Common myeloid progenitor, CD34-positive (primary cell): ENCODE measurements at regions not wholly inside any gene's neighbourhood (a gene's known extent, or its start where the extent isn't known, plus 50 kb on each side); places are given as distances from the start of the nearest gene placed in this dataset.

ENCODE experiments used
- CTCF ChIA-PET: fragments of 350-600 bp; sonication (Branson Sonifier 250); formaldehyde crosslinking; loops from one replicate; lab custom pipeline; 2021; ENCODE audit warnings: antibody characterized with exemption; lab: Charles Lee
- POLR2A ChIA-PET: fragments of 350-600 bp; sonication (Branson Sonifier 250); formaldehyde crosslinking; loops from one replicate; lab custom pipeline; 2021; ENCODE audit warnings: antibody characterized with exemption; lab: Charles Lee
- DNase-seq, 3 donors: peaks; one replicate each; pipeline versions ENCODE4 v3.0.0 to v3.0.0-alpha.2; 2013
- H3K27ac ChIP-seq, 2 experiments: 1 replicate in 1 of 2; 2 replicates in 1 of 2; pipeline ENCODE4 v1.7.0; 2013; ENCODE audit warnings: inconsistent platforms in 2 of 2, low read length in 2 of 2, mild to moderate bottlenecking in 2 of 2, low read depth in 1 of 2, moderate library complexity in 1 of 2; ENCODE audit not compliant: severe bottlenecking in 2 of 2, insufficient read depth in 1 of 2, poor library complexity in 1 of 2
- H3K27me3 ChIP-seq, 5 experiments: replicated peaks in 2 of 5; 1 replicate in 3 of 5; 2 replicates in 2 of 5; pipeline versions ENCODE4 v1.6.1 to v1.7.0; 2013; ENCODE audit warnings: low read length in 4 of 5, mild to moderate bottlenecking in 2 of 5, moderate library complexity in 2 of 5, inconsistent platforms in 1 of 5; ENCODE audit not compliant: insufficient read depth in 5 of 5, control insufficient read depth in 4 of 5
- H3K36me3 ChIP-seq, 4 experiments: 1 replicate in 2 of 4; 2 replicates in 2 of 4; pipeline versions ENCODE4 v1.6.1 to v1.7.0; 2013; ENCODE audit warnings: low read length in 3 of 4, control low read depth in 1 of 4, mild to moderate bottlenecking in 1 of 4; ENCODE audit not compliant: control insufficient read depth in 4 of 4, insufficient read depth in 4 of 4
- H3K4me1 ChIP-seq, 4 experiments: 1 replicate in 3 of 4; 2 replicates in 1 of 4; pipeline versions ENCODE4 v1.6.1 to v1.7.1; 2013; ENCODE audit warnings: low read length in 3 of 4, mild to moderate bottlenecking in 3 of 4, control low read depth in 1 of 4, inconsistent platforms in 1 of 4, moderate library complexity in 1 of 4; ENCODE audit not compliant: control insufficient read depth in 4 of 4, insufficient read depth in 4 of 4; ENCODE audit errors: control extremely low read depth in 1 of 4
- H3K4me3 ChIP-seq, 7 experiments: 1 replicate in 4 of 7; 2 replicates in 3 of 7; pipeline versions ENCODE4 v1.5.1 to v1.7.0; 2013; ENCODE audit warnings: mild to moderate bottlenecking in 7 of 7, low read length in 6 of 7, moderate library complexity in 6 of 7, inconsistent platforms in 2 of 7, low read depth in 2 of 7, control low read depth in 1 of 7; ENCODE audit not compliant: insufficient read depth in 4 of 7, control insufficient read depth in 1 of 7; ENCODE audit errors: extremely low read depth in 1 of 7
- H3K9me3 ChIP-seq, 5 experiments: 1 replicate in 4 of 5; 2 replicates in 1 of 5; pipeline versions ENCODE4 v1.6.1 to v1.7.1; 2013; ENCODE audit warnings: low read length in 4 of 5, mild to moderate bottlenecking in 2 of 5, inconsistent platforms in 1 of 5, low read depth in 1 of 5, moderate library complexity in 1 of 5; ENCODE audit not compliant: control insufficient read depth in 4 of 5, insufficient read depth in 2 of 5; ENCODE audit errors: control extremely low read depth in 1 of 5
- WGBS: methylation state at CpG from one replicate; pipeline ENCODE4 v1.1.5; 2013; ENCODE audit not compliant: insufficient coverage; 5-methylcytosine and 5-hydroxymethylcytosine counted together

DNA sequence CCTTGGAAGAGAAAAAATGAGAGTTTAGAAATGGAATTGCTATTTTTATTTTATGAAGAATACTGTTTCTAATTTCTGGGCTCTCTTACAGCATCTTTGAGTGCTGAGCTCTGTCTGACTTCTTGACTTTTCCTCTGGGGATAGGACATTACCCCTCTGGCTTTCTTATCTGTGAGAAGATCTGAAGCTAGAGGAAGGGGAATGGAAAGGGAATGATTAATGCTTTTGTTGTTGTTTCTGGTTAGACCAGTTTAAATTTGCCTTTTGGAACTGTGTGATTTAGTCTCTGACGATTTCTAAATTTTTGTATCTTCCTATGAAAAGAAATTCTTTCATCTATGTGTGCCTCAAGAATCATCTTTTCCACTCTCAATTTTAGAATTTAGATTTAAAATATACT, 811.4 kb downstream of the REEP3 start:
- no peaks in the 10 kb centered on the region for H3K4me1 ChIP-seq
- no CpG with 5 or more reads among the region's 1 CpG for WGBS
- ChIA-PET POLR2A (no interaction called here), CTCF (no interaction called here)
- no peak overlapping the region for H3K4me3 ChIP-seq
- no peak for DNase-seq
- no peaks in the 10 kb centered on the region for H3K27me3 ChIP-seq
- no peaks in the 10 kb centered on the region for H3K9me3 ChIP-seq
- H3K27ac ChIP-seq: no peak overlapping the region
- H3K36me3 ChIP-seq: no peaks in the 10 kb centered on the region

DNA sequence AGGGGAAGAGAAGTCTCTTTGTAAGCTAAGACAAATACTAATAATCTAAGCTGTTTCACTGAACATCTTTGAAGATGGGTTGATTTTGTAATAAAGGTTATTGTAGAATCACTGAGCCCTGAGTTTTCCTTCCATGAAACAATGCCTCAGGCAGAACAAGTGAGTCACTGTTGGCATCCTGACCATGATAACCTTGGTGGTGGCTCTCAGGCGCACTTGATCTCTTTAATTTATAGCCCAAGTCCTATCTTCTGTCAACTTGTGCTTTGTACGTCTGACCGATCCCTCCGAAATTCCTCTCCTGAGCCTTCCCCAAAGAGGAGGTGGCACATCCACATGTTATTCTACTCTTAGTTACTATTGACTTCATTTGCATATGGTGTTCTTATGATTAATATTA, 812.9 kb downstream of the REEP3 start:
- Histone ChIP-seq H3K27me3 (no peaks in the 10 kb centered on the region), H3K27ac (no peak overlapping the region), H3K4me3 (no peak overlapping the region), H3K9me3 (no peaks in the 10 kb centered on the region), H3K36me3 (no peaks in the 10 kb centered on the region), H3K4me1 (no peaks in the 10 kb centered on the region)
- 100% methylated on average over 1 of the region's 4 CpGs for WGBS
- ChIA-PET POLR2A (no interaction called here), CTCF (no interaction called here)
- DNase-seq: no peak

DNA sequence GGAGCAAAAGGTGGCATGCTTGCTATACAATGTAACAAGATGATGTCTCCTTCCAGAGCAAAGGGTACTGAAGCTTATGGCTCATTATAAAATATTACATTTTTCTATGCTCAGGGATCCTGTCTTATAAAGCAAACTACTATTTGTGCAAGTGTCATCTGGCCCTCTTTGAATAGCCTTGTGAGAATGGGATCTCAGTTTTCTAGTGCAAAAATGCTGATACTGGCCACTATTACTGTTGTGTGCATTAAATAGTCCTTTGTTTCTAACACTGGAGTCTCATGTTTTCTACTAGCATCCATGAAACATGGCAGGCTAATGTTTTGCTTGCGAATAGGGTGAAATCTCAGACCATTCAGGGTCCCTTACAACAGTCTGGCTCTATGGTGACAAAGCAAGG, 823.0 kb downstream of the REEP3 start:
- H3K27ac ChIP-seq: no peak overlapping the region
- H3K27me3 ChIP-seq: peaks cover 0 to 2% (median 0%) of the 10 kb centered on the region in 5 experiments
- DNase-seq: no peak
- CTCF ChIA-PET: no interaction called here
- POLR2A ChIA-PET: no interaction called here
- no peak overlapping the region for H3K4me3 ChIP-seq
- no peaks in the 10 kb centered on the region for H3K4me1 ChIP-seq
- WGBS: no CpG with 5 or more reads among the region's 1 CpG
- H3K9me3 ChIP-seq: no peaks in the 10 kb centered on the region
- H3K36me3 ChIP-seq: no peaks in the 10 kb centered on the region

DNA sequence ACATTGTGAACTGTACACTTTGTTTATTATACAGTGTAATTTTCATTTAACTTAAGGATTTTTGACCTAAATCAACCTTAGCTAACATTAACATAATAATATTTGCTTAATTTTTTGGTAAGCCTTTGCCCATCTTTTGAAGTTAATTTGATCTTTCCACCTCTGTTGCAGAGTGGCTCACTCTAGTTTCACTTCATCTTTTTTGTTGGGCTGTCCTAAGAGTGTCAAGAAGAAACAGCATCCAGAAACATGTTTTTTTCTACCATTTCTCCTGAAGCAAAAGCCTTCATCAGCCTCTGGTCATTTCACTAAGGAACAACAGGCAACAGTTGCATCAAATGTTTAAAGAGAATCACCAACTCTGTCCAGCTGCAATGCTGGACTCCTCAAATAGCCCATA, 824.7 kb downstream of the REEP3 start:
- no peaks in the 10 kb centered on the region for H3K4me1 ChIP-seq
- no peak overlapping the region for H3K4me3 ChIP-seq
- H3K27ac ChIP-seq: no peak overlapping the region
- no peaks in the 10 kb centered on the region for H3K36me3 ChIP-seq
- POLR2A ChIA-PET: no interaction called here
- no peak for DNase-seq
- CTCF ChIA-PET: no interaction called here
- H3K27me3 ChIP-seq: peaks cover 0 to 2% (median 0%) of the 10 kb centered on the region in 5 experiments
- no peaks in the 10 kb centered on the region for H3K9me3 ChIP-seq

DNA sequence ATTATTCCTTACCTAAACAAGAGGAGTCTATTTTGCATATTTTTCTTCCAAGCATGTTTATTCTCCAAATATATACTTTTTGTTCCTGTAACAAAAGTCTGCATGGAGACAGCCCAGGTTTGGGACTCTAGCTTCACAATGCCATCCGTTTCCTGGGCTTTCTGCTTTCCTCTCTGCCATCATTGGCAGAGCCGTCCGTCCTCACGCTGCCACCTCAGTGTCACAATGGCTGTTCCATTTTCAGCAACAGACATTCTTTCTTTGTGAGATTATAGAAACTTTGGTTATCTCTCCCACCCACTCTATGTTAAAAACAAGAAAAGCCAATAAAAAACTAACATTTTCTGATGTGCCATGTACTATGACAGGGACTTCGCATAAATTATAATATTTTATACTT, 825.2 kb downstream of the REEP3 start:
- H3K4me3 ChIP-seq: no peak overlapping the region
- ChIA-PET CTCF (no interaction called here), POLR2A (no interaction called here)
- H3K4me1 ChIP-seq: no peaks in the 10 kb centered on the region
- H3K9me3 ChIP-seq: no peaks in the 10 kb centered on the region
- 95% methylated on average over 2 of the region's 5 CpGs for WGBS
- H3K36me3 ChIP-seq: no peaks in the 10 kb centered on the region
- H3K27me3 ChIP-seq: peaks cover 0 to 2% (median 0%) of the 10 kb centered on the region in 5 experiments
- no peak overlapping the region for H3K27ac ChIP-seq
- no peak for DNase-seq

DNA sequence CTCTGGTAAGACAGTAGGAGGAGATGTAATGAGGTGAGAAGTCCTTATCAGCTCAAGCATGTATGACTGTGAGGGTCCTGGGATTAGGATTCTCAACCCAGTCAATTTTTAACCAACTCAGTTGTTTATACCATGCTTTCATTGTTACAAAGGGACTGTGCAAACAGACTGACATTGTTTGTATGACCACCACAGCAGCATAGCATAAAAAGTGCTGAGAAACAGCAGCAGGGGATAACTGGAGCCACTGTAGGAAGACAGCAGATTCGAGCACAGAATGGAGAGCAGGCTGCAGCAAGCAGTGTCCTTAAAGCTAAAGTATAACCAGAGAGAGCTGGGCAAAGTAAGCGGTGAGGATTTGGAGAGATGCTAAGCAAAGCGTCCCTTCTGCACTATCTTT, 829.5 kb downstream of the REEP3 start:
- ChIA-PET POLR2A (no interaction called here), CTCF (interaction anchor here (0.7 kb wide), 2 partner anchors 11 to 461 kb away, joined by 3 read pairs; no protein-coding TSS in a partner anchor)
- no peak for DNase-seq
- H3K27ac ChIP-seq: no peak overlapping the region
- no peaks in the 10 kb centered on the region for H3K27me3 ChIP-seq
- H3K4me1 ChIP-seq: no peaks in the 10 kb centered on the region
- H3K36me3 ChIP-seq: no peaks in the 10 kb centered on the region
- 85% methylated on average over 3 of the region's 3 CpGs for WGBS
- H3K4me3 ChIP-seq: no peak overlapping the region
- no peaks in the 10 kb centered on the region for H3K9me3 ChIP-seq

DNA sequence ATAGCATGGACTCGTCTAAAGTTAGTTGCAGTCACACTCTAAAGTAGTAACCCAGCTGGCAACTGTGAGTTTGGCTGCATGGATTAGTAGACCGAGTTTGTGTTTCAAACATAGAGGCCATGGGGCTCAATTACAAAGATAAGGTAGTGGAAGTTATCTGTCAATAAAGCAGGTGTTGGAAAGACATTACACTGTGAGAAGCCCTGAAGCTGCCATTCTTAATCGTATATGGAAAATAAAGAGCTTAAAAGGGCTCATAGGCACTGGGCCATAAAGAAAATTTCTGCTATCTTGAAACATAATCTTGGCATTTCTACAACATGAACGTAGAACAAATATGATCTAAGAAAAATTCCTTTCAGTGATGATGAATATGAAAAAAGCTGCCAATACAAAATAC, 837.7 kb downstream of the REEP3 start:
- POLR2A ChIA-PET: no interaction called here
- CTCF ChIA-PET: interaction anchor here (0.6 kb wide), 1 partner anchor 55 kb away, joined by 3 read pairs; no protein-coding TSS in a partner anchor
- 97% methylated on average over 2 of the region's 4 CpGs for WGBS

More for the DNA sequence above, 837.7 kb downstream of the REEP3 start:
- DNase-seq: no peak
- Histone ChIP-seq H3K27me3 (no peaks in the 10 kb centered on the region), H3K27ac (no peak overlapping the region), H3K36me3 (no peaks in the 10 kb centered on the region), H3K4me3 (no peak overlapping the region), H3K4me1 (peaks cover 0 to 2% (median 0%) of the 10 kb centered on the region in 4 experiments), H3K9me3 (peaks cover 0 to 2% (median 0%) of the 10 kb centered on the region in 5 experiments)
